K562 (cell line): ENCODE measurements at regions not wholly inside any gene's neighbourhood (a gene's known extent, or its start where the extent isn't known, plus 50 kb on each side); places are given as distances from the start of the nearest gene placed in this dataset.

Experiments
- ATAC-seq: fragments of 200-7000 bp; cut with Tn5 transposase; 3 replicates; pipeline ENCODE4 v1.9.1; 2020; ENCODE audit warnings: moderate library complexity
- BruUV-seq: library from RNA; stranded (reverse); fragments of 400-500 nt; replicated peaks from 2 replicates; lab custom pipeline; 2021; lab: Mats Ljungman, UMichigan
- CTCF ChIA-PET: fragments of 300-600 bp; formaldehyde crosslinking; extraction: SDS; loops from one replicate; lab custom pipeline; 2021; ENCODE audit warnings: low intra/inter-chr PET ratio; lab: Yijun Ruan, JAX
- POLR2A ChIA-PET: fragments of 300-600, 350-650 bp; sonication (Branson Sonifier 250); formaldehyde crosslinking; extraction: SDS; loops from one replicate; lab custom pipeline; 2021; ENCODE audit warnings: antibody characterized with exemption, inconsistent platforms; lab: Yijun Ruan, JAX
- DNase-seq, 4 experiments: peaks; one replicate each; pipeline versions ENCODE4 v3.0.0 to v3.0.0-alpha.2; 2011 to 2018; ENCODE audit warnings: low spot score in 3 of 4, mixed read lengths in 3 of 4; ENCODE audit errors: extremely low read depth in 1 of 4
- FAIRE-seq: peaks from 2 replicates; lab custom pipeline; 2011; peaks lifted over from hg19 to GRCh38; lab: Jason Lieb, UNC
- H2AFZ ChIP-seq: 2 replicates; pipeline ENCODE4 v1.6.0; 2011; ENCODE audit warnings: low read depth, low read length, control low read depth, inconsistent platforms
- H3K27ac ChIP-seq: fragments of 200-600 bp; 3 replicates; pipeline ENCODE4 v1.8.0; 2011; ENCODE audit warnings: low read depth, mild to moderate bottlenecking, control low read depth, inconsistent platforms, low read length, moderate library complexity, mixed read lengths; ENCODE audit errors: extremely low read depth
- H3K27me3 ChIP-seq, 2 experiments: fragments of 300-600 bp in 1 of 2; 2 replicates in 1 of 2; 3 replicates in 1 of 2; pipeline versions ENCODE4 v1.6.0 to v1.8.0; 2011; ENCODE audit warnings: inconsistent platforms in 2 of 2, low read length in 2 of 2, mild to moderate bottlenecking in 1 of 2, mixed read lengths in 1 of 2, moderate library complexity in 1 of 2; ENCODE audit not compliant: control insufficient read depth in 2 of 2, insufficient read depth in 2 of 2
- H3K36me3 ChIP-seq: fragments of 300-600 bp; 3 replicates; pipeline ENCODE4 v1.8.0; 2011; ENCODE audit warnings: mild to moderate bottlenecking, low read length, inconsistent platforms; ENCODE audit not compliant: control insufficient read depth, insufficient read depth
- H3K4me1 ChIP-seq, 2 experiments: fragments of 200-600 bp in 1 of 2; replicated peaks in 1 of 2; 2 replicates in 1 of 2; 3 replicates in 1 of 2; pipeline versions ENCODE4 v1.5.1 to v1.8.0; 2011; ENCODE audit warnings: inconsistent platforms in 2 of 2, low read length in 2 of 2, mild to moderate bottlenecking in 1 of 2, mixed read lengths in 1 of 2, moderate library complexity in 1 of 2; ENCODE audit not compliant: control insufficient read depth in 2 of 2, insufficient read depth in 2 of 2
- H3K4me2 ChIP-seq: 2 replicates; pipeline ENCODE4 v1.6.1; 2011; ENCODE audit warnings: low read length, control low read depth, inconsistent platforms, mixed read lengths; ENCODE audit not compliant: insufficient read depth
- H3K4me3 ChIP-seq: fragments of 200-600 bp; sonication (generic), shearing (Covaris generic); 2 replicates; pipeline ENCODE4 v1.5.1; 2016; ENCODE audit warnings: control low read depth, inconsistent platforms
- H3K79me2 ChIP-seq: fragments of 200-600 bp; 3 replicates; pipeline ENCODE4 v1.8.0; 2011; ENCODE audit warnings: low read length, inconsistent platforms; ENCODE audit not compliant: control insufficient read depth, insufficient read depth
- H3K9ac ChIP-seq, 2 experiments: 2 replicates each; pipeline versions ENCODE4 v1.6.0 to v1.6.1; 2011; ENCODE audit warnings: low read depth in 2 of 2, low read length in 2 of 2, control low read depth in 1 of 2, inconsistent platforms in 1 of 2, mild to moderate bottlenecking in 1 of 2, mixed read lengths in 1 of 2; ENCODE audit not compliant: insufficient read depth in 1 of 2
- H3K9me1 ChIP-seq: one replicate; pipeline ENCODE4 v1.6.0; 2011; ENCODE audit warnings: inconsistent platforms, mild to moderate bottlenecking, low read length, moderate library complexity; ENCODE audit not compliant: control insufficient read depth, insufficient read depth
- H3K9me3 ChIP-seq: replicated peaks from 2 replicates; pipeline ENCODE4 v1.5.1; 2011; ENCODE audit warnings: low read depth, low read length, inconsistent platforms; ENCODE audit not compliant: control insufficient read depth, insufficient read depth
- H4K20me1 ChIP-seq: replicated peaks from 2 replicates; pipeline ENCODE4 v1.6.1; 2011; ENCODE audit warnings: low read length, inconsistent platforms, mixed read lengths; ENCODE audit not compliant: control insufficient read depth, insufficient read depth
- KLF13 ChIP-seq: fragments of 450-650 bp; IDR thresholded peaks from 2 replicates; pipeline ENCODE4 v1.6.1; 2016; ENCODE audit warnings: missing genetic modification characterization, low read depth, mild to moderate bottlenecking, missing compliant biosample characterization, moderate library complexity, borderline replicate concordance
- MAFG ChIP-seq: fragments of 450-650 bp; conservative IDR thresholded peaks from 2 replicates; pipeline ENCODE4 v1.6.1; 2016; ENCODE audit warnings: missing genetic modification characterization, missing compliant biosample characterization
- RAD21 ChIP-seq, 2 experiments: fragments of 250-450 bp in 1 of 2; fragments of 450-650 bp in 1 of 2; sonication (Bioruptor Pico) in 1 of 2; formaldehyde crosslinking in 1 of 2; IDR thresholded peaks in 1 of 2; conservative IDR thresholded peaks in 1 of 2; 2 replicates each; pipeline versions ENCODE4 v1.4.0 to v1.8.0; 2020 to 2022; ENCODE audit warnings: mild to moderate bottlenecking in 2 of 2, moderate library complexity in 1 of 2
- XRCC3 ChIP-seq: fragments of 450-650 bp; IDR thresholded peaks from 2 replicates; pipeline ENCODE4 v1.6.1; 2017; ENCODE audit warnings: mild to moderate bottlenecking, moderate library complexity
- ZNF217 ChIP-seq: sonication (generic); formaldehyde crosslinking; IDR thresholded peaks from 2 replicates; pipeline ENCODE4 v1.8.0; 2022; ENCODE audit warnings: mild to moderate bottlenecking, missing genetic modification reagents
- WGBS: fragments of 100-300 bp; shearing (Covaris generic); methylation state at CpG from one replicate; pipeline ENCODE4 v1.1.6; 2016; ENCODE audit warnings: low coverage, mixed read lengths; ENCODE audit not compliant: insufficient coverage; ENCODE audit errors: missing lambda C conversion rate; 5-methylcytosine and 5-hydroxymethylcytosine counted together
- in situ Hi-C: fragments of 300-500 bp; cut with MboI; formaldehyde crosslinking; loops from 4 replicates; pipeline ENCODE4 v1.15.0; 2018; ENCODE audit warnings: inconsistent platforms, mixed read lengths
- intact Hi-C: fragments of 100-400 bp; cut with micrococcal nuclease; formaldehyde crosslinking; loops from 2 replicates; pipeline ENCODE4 v1.14.2; 2022
- TF ChIP-seq, protein P1 (sequence below): fragments of 450-650 bp; IDR thresholded peaks from 2 replicates; pipeline ENCODE4 v1.7.1; 2018; ENCODE audit warnings: mild to moderate bottlenecking, low read depth; ENCODE audit not compliant: partially characterized antibody
- TF ChIP-seq, protein P2 (sequence below): fragments of 450-650 bp; IDR thresholded peaks from 2 replicates; pipeline ENCODE4 v1.6.1; 2018; ENCODE audit warnings: mild to moderate bottlenecking, low read depth; ENCODE audit not compliant: partially characterized antibody

DNA sequence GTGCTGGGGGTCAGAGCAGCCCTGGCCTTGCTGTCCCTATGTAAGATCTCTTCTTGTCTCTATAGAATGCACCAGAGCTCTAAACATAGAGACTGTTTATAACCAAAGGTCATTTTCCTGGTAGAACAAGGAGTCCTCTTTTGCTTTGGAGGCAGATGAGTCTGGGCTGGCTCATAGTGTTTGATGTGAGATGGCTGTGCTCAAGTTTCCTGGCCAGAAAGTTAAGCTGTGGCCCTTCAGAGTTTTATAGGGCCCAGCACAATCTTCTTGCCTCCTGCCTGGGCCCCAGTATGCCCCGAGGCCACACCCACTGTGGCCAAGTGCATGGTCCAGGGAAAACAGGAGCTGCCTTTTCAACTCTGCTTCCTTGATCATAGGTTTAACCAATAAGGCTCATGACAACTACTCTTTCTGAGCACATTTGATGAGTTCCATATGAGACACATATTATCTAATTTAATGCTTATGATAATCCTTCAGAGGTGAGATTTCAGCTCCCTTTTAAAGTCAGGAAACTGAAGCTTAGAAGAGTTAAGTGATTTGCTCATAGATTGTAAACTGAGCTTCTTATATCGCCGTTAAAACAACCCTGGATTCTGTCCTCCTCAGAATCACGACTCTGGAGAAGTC lies 66.3 kb downstream of the MYCN start:
- POLR2A ChIA-PET = interaction anchor here (0.5 to 1.0 kb wide), 3 partner anchors 8 to 54 kb away, joined by 3 read pairs; no protein-coding TSS in a partner anchor
- FAIRE-seq (no peak), DNase-seq (no peak), ATAC-seq (no peak)
- Histone ChIP-seq H3K4me1 (no peaks in the 10 kb centered on the region), H3K27me3 (no peaks in the 10 kb centered on the region; a peak in 3 of 5 replicates), H3K79me2 (no peaks in the 10 kb centered on the region), H3K4me2 (no peak overlapping the region), H4K20me1 (no peaks in the 10 kb centered on the region), H3K36me3 (no peaks in the 10 kb centered on the region), H3K9ac (no peak overlapping the region), H3K9me3 (no peaks in the 10 kb centered on the region), H2AFZ (no peak overlapping the region), H3K27ac (no peak overlapping the region), H3K4me3 (no peak overlapping the region), H3K9me1 (no peaks in the 10 kb centered on the region)
- in situ Hi-C loops = no loop called here
- intact Hi-C loops = no loop called here
- CTCF ChIA-PET = no interaction called here
- TF ChIP-seq KLF13 (tag) (no peak), XRCC3 (no peak), RAD21 (CRISPR knock-in tag; conservative IDR thresholded peaks at IDR 0.05 in 1 of 2, IDR thresholded peaks at IDR 0.05 in 1 of 2) (no peak), ZNF217 (CRISPR knock-in tag) (no peak), MAFG (tag) (no peak)
- TF ChIP-seq, protein P1, sequence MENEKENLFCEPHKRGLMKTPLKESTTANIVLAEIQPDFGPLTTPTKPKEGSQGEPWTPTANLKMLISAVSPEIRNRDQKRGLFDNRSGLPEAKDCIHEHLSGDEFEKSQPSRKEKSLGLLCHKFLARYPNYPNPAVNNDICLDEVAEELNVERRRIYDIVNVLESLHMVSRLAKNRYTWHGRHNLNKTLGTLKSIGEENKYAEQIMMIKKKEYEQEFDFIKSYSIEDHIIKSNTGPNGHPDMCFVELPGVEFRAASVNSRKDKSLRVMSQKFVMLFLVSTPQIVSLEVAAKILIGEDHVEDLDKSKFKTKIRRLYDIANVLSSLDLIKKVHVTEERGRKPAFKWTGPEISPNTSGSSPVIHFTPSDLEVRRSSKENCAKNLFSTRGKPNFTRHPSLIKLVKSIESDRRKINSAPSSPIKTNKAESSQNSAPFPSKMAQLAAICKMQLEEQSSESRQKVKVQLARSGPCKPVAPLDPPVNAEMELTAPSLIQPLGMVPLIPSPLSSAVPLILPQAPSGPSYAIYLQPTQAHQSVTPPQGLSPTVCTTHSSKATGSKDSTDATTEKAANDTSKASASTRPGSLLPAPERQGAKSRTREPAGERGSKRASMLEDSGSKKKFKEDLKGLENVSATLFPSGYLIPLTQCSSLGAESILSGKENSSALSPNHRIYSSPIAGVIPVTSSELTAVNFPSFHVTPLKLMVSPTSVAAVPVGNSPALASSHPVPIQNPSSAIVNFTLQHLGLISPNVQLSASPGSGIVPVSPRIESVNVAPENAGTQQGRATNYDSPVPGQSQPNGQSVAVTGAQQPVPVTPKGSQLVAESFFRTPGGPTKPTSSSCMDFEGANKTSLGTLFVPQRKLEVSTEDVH = no peak
- TF ChIP-seq, protein P2, sequence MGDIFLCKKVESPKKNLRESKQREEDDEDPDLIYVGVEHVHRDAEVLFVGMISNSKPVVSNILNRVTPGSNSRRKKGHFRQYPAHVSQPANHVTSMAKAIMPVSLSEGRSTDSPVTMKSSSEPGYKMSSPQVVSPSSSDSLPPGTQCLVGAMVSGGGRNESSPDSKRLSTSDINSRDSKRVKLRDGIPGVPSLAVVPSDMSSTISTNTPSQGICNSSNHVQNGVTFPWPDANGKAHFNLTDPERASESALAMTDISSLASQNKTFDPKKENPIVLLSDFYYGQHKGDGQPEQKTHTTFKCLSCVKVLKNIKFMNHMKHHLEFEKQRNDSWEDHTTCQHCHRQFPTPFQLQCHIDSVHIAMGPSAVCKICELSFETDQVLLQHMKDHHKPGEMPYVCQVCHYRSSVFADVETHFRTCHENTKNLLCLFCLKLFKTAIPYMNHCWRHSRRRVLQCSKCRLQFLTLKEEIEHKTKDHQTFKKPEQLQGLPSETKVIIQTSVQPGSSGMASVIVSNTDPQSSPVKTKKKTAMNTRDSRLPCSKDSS = no peak
- BruUV-seq = no TSS peak
- WGBS = 4% methylated on average over 4 of the region's 4 CpGs
